Neuronal stem cell (in vitro differentiated cells): ENCODE measurements at regions not wholly inside any gene's neighbourhood (a gene's known extent, or its start where the extent isn't known, plus 50 kb on each side); places are given as distances from the start of the nearest gene placed in this dataset.
"Not testable (repeated sequence)": the region's sequence is repeated elsewhere in the genome, so short reads cannot be mapped to it uniquely, and the experiment has no call there.

Source experiments
- DNase-seq: peaks from one replicate; pipeline ENCODE4 v3.0.0-alpha.2; 2013; ENCODE audit warnings: low spot score
- H2AFZ ChIP-seq: one replicate; pipeline ENCODE4 v1.6.1; 2013; ENCODE audit warnings: mild to moderate bottlenecking, low read length, inconsistent platforms
- H2AK5ac ChIP-seq: 2 replicates; pipeline ENCODE4 v1.6.1; 2013; ENCODE audit warnings: low read depth, mild to moderate bottlenecking, inconsistent platforms, low read length, moderate library complexity, mixed read lengths
- H2BK120ac ChIP-seq: 2 replicates; pipeline ENCODE4 v1.6.1; 2013; ENCODE audit warnings: low read depth, mild to moderate bottlenecking, inconsistent platforms, low read length, moderate library complexity, mixed read lengths
- H2BK12ac ChIP-seq: one replicate; pipeline ENCODE4 v1.6.1; 2013; ENCODE audit warnings: low read length, inconsistent platforms
- H2BK15ac ChIP-seq: 2 replicates; pipeline ENCODE4 v1.6.1; 2013; ENCODE audit warnings: mild to moderate bottlenecking, low read length, inconsistent platforms, mixed read lengths
- H2BK5ac ChIP-seq: one replicate; pipeline ENCODE4 v1.6.1; 2013; ENCODE audit warnings: inconsistent platforms, mild to moderate bottlenecking, low read length, moderate library complexity
- H3K14ac ChIP-seq: one replicate; pipeline ENCODE4 v1.6.1; 2013; ENCODE audit warnings: low read length, inconsistent platforms
- H3K18ac ChIP-seq: 2 replicates; pipeline ENCODE4 v1.6.1; 2013; ENCODE audit warnings: low read length, inconsistent platforms
- H3K23ac ChIP-seq: 2 replicates; pipeline ENCODE4 v1.6.1; 2013; ENCODE audit warnings: low read depth, mild to moderate bottlenecking, mixed read lengths, low read length, inconsistent platforms; ENCODE audit not compliant: poor library complexity
- H3K27ac ChIP-seq: replicated peaks from 3 replicates; pipeline ENCODE4 v1.5.1; 2013; ENCODE audit warnings: low read length, inconsistent platforms
- H3K27me3 ChIP-seq, 3 experiments: 2 replicates each; pipeline ENCODE4 v1.6.1; 2013; ENCODE audit warnings: low read length in 3 of 3, mild to moderate bottlenecking in 2 of 3, inconsistent platforms in 1 of 3, low read depth in 1 of 3, mixed read lengths in 1 of 3, moderate library complexity in 1 of 3; ENCODE audit not compliant: control insufficient read depth in 3 of 3, insufficient read depth in 3 of 3
- H3K36me3 ChIP-seq, 2 donors: replicated peaks in 1 of 2; 2 replicates each; pipeline ENCODE4 v1.6.1; 2013; ENCODE audit warnings: low read length in 2 of 2; ENCODE audit not compliant: control insufficient read depth in 2 of 2, insufficient read depth in 2 of 2
- H3K4ac ChIP-seq: 2 replicates; pipeline ENCODE4 v1.6.1; 2013; ENCODE audit warnings: inconsistent platforms, mild to moderate bottlenecking, low read length, moderate library complexity
- H3K4me1 ChIP-seq, 2 donors: 1 replicate in 1 of 2; 2 replicates in 1 of 2; pipeline ENCODE4 v1.6.1; 2013; ENCODE audit warnings: low read length in 2 of 2, low read depth in 1 of 2; ENCODE audit not compliant: control insufficient read depth in 2 of 2, insufficient read depth in 1 of 2
- H3K4me2 ChIP-seq: one replicate; pipeline ENCODE4 v1.6.1; 2013; ENCODE audit warnings: mild to moderate bottlenecking, low read length, inconsistent platforms; ENCODE audit not compliant: insufficient read depth, poor library complexity, severe bottlenecking
- H3K4me3 ChIP-seq, 2 donors: 2 replicates each; pipeline ENCODE4 v1.5.1; 2013; ENCODE audit warnings: low read length in 2 of 2, mild to moderate bottlenecking in 2 of 2, inconsistent platforms in 1 of 2, moderate library complexity in 1 of 2
- H3K79me1 ChIP-seq: one replicate; pipeline ENCODE4 v1.6.1; 2013; ENCODE audit warnings: low read depth, mild to moderate bottlenecking, inconsistent platforms, low read length, moderate library complexity
- H3K9ac ChIP-seq: one replicate; pipeline ENCODE4 v1.6.1; 2013; ENCODE audit warnings: mild to moderate bottlenecking, low read depth, low read length, inconsistent platforms; ENCODE audit not compliant: poor library complexity
- H3K9me3 ChIP-seq, 2 donors: replicated peaks in 1 of 2; 2 replicates each; pipeline versions ENCODE3 to v1.6.1; 2013; ENCODE audit warnings: low read length in 2 of 2, mild to moderate bottlenecking in 2 of 2, inconsistent platforms in 1 of 2, low read depth in 1 of 2, mixed read lengths in 1 of 2, moderate library complexity in 1 of 2; ENCODE audit not compliant: control insufficient read depth in 2 of 2, insufficient read depth in 1 of 2
- H4K8ac ChIP-seq: one replicate; pipeline ENCODE4 v1.6.1; 2013; ENCODE audit warnings: low read depth, mild to moderate bottlenecking, inconsistent platforms, low read length, moderate library complexity
- H4K91ac ChIP-seq: one replicate; pipeline ENCODE4 v1.6.1; 2013; ENCODE audit warnings: low read length, low read depth, mild to moderate bottlenecking, inconsistent platforms; ENCODE audit not compliant: poor library complexity
- WGBS, 2 donors: extraction: QIAGEN DNeasy Blood & Tissue Kit; methylation state at CpG; one replicate each; pipeline ENCODE4 v1.1.7; 2013; ENCODE audit warnings: missing lambda C conversion rate in 2 of 2, mixed read lengths in 1 of 2; ENCODE audit not compliant: insufficient read length in 2 of 2, insufficient replicate concordance in 1 of 2; ENCODE audit errors: extremely low coverage in 2 of 2; 5-methylcytosine and 5-hydroxymethylcytosine counted together

DNA sequence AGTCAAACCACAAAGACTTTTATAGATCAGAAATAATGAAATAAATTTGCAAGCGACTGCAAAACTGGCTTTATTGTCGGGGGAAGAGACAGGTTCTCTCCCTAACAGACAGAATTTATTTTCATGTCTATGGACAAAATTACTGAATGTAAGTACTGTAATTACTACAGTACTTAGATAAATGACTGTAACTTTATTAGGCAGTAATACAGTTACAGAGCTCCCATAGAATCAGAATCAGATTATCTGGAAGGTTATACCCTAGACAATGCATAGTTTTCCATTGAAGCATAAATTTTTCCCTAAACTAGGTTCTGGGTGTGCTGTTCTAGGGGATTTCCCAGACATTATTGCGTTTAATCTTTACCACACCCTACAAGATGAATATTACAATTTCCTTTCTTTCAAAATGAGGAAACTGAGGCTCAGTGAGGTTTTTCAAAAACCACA lies 114.2 kb downstream of the C12orf75 start:
- Histone ChIP-seq H3K14ac (no peak overlapping the region), H3K36me3 (no peaks in the 10 kb centered on the region), H3K27me3 (no peaks in the 10 kb centered on the region), H2BK15ac (no peak overlapping the region), H2AK5ac (no peak overlapping the region), H3K4me1 (peaks cover 0 to 3% of the 10 kb centered on the region in 2 donors), H3K23ac (no peak overlapping the region), H3K4ac (no peak overlapping the region), H3K27ac (no peak overlapping the region), H3K18ac (no peak overlapping the region), H4K8ac (no peak overlapping the region), H3K9ac (no peak overlapping the region), H3K9me3 (no peaks in the 10 kb centered on the region), H2BK5ac (no peak overlapping the region), H2BK120ac (no peak overlapping the region), H3K79me1 (no peaks in the 10 kb centered on the region), H3K4me3 (no peak overlapping the region), H4K91ac (no peak overlapping the region), H2AFZ (peak overlapping the region; percentile 0), H2BK12ac (no peak overlapping the region), H3K4me2 (no peak overlapping the region)
- no peak for DNase-seq
- no CpG with 5 or more reads among the region's 3 CpGs for WGBS, 2 donors

DNA sequence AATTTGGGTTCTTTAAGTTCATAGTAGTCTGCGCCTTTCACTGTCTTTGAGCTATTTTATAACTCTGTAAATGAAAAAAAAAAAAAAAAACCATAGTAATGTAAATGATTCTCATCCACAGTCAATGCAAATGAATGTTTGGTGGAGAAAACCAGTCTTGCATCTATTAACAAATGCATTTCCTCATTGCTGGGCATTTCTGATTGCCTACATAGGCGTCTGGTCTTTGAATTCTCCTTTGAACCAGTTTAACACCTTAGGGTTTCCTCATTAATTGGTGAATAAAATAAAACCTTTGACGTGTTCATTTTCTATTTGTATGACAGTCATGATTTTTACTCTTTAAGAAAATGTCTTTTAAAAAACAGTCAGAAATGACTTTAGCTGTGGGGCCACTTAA lies 114.8 kb downstream of the C12orf75 start:
- no peak for DNase-seq
- no peak overlapping the region for H2BK12ac ChIP-seq
- no CpG with 5 or more reads among the region's 3 CpGs for WGBS, 2 donors
- no peaks in the 10 kb centered on the region for H3K79me1 ChIP-seq
- H2BK5ac ChIP-seq: no peak overlapping the region
- no peak overlapping the region for H3K23ac ChIP-seq
- no peak overlapping the region for H3K4ac ChIP-seq
- no peaks in the 10 kb centered on the region for H3K9me3 ChIP-seq
- H3K27ac ChIP-seq: no peak overlapping the region
- H2AK5ac ChIP-seq: no peak overlapping the region
- no peak overlapping the region for H3K4me2 ChIP-seq
- H3K14ac ChIP-seq: no peak overlapping the region
- H3K4me1 ChIP-seq: peaks cover 0 to 3% of the 10 kb centered on the region in 2 donors
- H3K4me3 ChIP-seq: no peak overlapping the region
- no peaks in the 10 kb centered on the region for H3K36me3 ChIP-seq
- H3K9ac ChIP-seq: no peak overlapping the region
- no peak overlapping the region for H4K91ac ChIP-seq
- H3K18ac ChIP-seq: no peak overlapping the region
- no peaks in the 10 kb centered on the region for H3K27me3 ChIP-seq
- no peak overlapping the region for H2AFZ ChIP-seq
- no peak overlapping the region for H2BK120ac ChIP-seq
- no peak overlapping the region for H4K8ac ChIP-seq
- no peak overlapping the region for H2BK15ac ChIP-seq

DNA sequence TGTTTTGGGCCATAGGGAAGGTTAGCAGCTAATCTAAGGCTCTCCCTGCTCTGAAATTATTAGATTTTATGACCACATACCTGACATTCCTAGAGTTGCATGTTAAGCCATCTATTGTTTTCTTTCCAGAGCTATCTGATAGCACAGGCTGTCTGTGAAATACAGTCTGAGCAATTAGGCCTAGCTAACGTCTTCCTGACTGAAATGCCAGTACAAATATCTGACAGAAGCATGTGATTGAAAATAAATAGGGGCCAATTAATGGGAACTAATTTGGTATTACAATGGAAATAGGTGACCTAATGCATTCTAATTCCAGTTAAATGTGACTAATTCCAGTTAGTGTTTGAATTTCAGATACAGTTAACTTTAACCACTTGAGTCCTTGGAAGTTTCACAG lies 115.2 kb downstream of the C12orf75 start:
- H3K9me3 ChIP-seq: no peaks in the 10 kb centered on the region
- no peak overlapping the region for H2AFZ ChIP-seq
- peaks cover 0 to 3% of the 10 kb centered on the region in 2 donors for H3K4me1 ChIP-seq
- H4K91ac ChIP-seq: no peak overlapping the region
- DNase-seq: no peak
- H3K4me3 ChIP-seq: no peak overlapping the region
- H3K18ac ChIP-seq: no peak overlapping the region
- no peak overlapping the region for H3K4me2 ChIP-seq
- no peak overlapping the region for H3K4ac ChIP-seq
- no peak overlapping the region for H2BK15ac ChIP-seq
- H2BK5ac ChIP-seq: no peak overlapping the region
- no peaks in the 10 kb centered on the region for H3K79me1 ChIP-seq
- H4K8ac ChIP-seq: no peak overlapping the region
- no peak overlapping the region for H2BK120ac ChIP-seq
- H3K36me3 ChIP-seq: no peaks in the 10 kb centered on the region
- H3K27me3 ChIP-seq: no peaks in the 10 kb centered on the region
- H3K14ac ChIP-seq: no peak overlapping the region
- H2AK5ac ChIP-seq: no peak overlapping the region
- no CpG with 5 or more reads among the region's 1 CpG for WGBS, 2 donors
- H3K23ac ChIP-seq: no peak overlapping the region
- no peak overlapping the region for H3K9ac ChIP-seq
- H3K27ac ChIP-seq: no peak overlapping the region
- H2BK12ac ChIP-seq: no peak overlapping the region

DNA sequence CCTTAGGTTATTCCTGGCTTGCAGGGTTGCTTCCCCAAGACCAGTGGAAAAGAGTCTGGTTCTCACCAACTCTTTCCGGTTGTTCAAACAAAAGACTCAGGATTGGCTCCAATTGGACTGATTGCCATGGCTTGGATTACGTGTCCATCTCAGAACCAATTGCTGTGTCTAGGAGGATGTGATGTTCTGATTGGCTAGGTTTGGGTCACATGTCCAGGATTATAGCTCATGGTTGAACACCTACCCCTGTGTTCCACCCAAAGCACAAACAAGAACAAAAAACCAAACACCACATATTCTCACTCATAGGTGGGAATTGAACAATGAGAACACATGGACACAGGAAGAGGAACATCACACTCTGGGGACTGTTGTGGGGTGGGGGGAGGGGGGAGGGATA lies 116.0 kb downstream of the C12orf75 start:
- not testable (repeated sequence) for H3K79me1 ChIP-seq, H3K4ac ChIP-seq, H3K4me2 ChIP-seq, H2BK120ac ChIP-seq, H4K8ac ChIP-seq, H3K9me3 ChIP-seq, H3K27me3 ChIP-seq, H3K23ac ChIP-seq, H2BK15ac ChIP-seq, H3K36me3 ChIP-seq, H3K4me3 ChIP-seq, H2BK5ac ChIP-seq, H3K14ac ChIP-seq, H3K27ac ChIP-seq, H4K91ac ChIP-seq, DNase-seq, H2AFZ ChIP-seq, H3K4me1 ChIP-seq, H2BK12ac ChIP-seq, H3K9ac ChIP-seq
- H2AK5ac ChIP-seq: peak overlapping the region; percentile 52
- H3K18ac ChIP-seq: peak overlapping the region; percentile 11
- no CpG with 5 or more reads among the region's 2 CpGs for WGBS, 2 donors
